ENCODE measurements at regions not wholly inside any gene's neighbourhood (a gene's known extent, or its start where the extent isn't known, plus 50 kb on each side); places are given as distances from the start of the nearest gene placed in this dataset.
"Not testable (repeated sequence)": the region's sequence is repeated elsewhere in the genome, so short reads cannot be mapped to it uniquely, and the experiment has no call there.

DNA sequence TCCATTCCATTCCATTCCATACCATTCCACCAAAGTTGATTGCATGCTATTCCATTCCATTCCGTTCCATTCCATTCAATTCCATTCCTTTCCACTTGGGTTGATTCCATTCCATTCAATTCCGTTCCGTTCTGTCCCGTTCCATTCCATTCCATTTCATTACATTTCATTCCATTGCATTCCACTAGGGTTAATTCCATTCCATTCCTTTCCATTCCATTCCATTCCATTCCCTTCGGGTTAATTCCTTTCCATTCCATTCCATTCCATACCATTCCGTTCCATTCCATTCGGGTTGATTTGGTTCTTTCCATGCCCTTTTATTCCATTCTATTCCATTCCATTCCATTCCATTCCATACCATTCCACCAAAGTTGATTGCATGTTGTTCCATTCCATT, 131.9 kb downstream of the CWH43 start:
- CTCF ChIA-PET, H3K4me1 Mint-ChIP-seq, DNase-seq, H3K27ac Mint-ChIP-seq, ATAC-seq, H3K27me3 Mint-ChIP-seq, H3K4me3 Mint-ChIP-seq: not testable (repeated sequence)
- Mint-ChIP-seq H3K36me3 (peaks cover 67% of the 10 kb centered on the region), H3K9me3 (ENCODE audit: low read depth) (peaks cover 55% of the 10 kb centered on the region)

DNA sequence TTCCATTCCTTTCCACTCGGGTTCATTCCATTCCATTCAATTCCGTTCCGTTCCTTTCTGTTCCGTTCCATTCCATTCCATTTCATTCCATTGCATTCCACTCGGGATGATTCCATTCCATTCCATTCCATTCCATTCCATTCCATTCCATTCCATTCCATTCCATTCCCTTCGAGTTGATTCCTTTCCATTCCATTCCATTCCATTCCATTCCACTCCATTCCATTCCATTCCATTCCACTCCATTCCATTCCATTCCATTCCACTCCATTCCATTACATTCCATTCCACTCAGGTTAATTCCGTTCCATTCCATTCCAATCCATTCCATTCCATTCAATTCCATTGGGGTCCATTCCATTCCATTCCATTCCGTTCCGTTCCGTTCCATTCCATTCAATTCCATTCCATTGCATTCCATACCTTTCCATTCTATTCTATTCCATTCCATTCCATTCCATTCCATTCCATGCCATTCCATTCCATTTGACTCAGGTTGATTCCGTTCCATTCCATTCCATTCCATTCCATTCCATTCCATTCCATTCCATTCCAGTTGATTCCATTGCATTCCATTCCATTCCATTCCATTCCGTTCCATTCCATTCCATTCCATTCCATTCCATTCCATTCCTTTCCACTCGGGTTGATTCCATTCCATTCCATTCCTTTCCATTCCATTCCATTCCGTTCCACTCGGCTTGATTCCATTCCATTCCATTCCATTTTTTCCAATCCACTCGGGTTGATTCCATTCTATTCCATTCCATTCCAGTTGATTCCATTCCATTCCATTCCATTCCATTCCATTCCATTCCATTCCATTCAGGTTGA, 132.5 kb downstream of the CWH43 start:
- peak; percentile 42 for ATAC-seq
- CTCF ChIA-PET, H3K27ac Mint-ChIP-seq, H3K4me1 Mint-ChIP-seq, H3K4me3 Mint-ChIP-seq, DNase-seq, H3K27me3 Mint-ChIP-seq: not testable (repeated sequence)
- Mint-ChIP-seq H3K9me3 (ENCODE audit: low read depth) (peaks cover 50% of the 10 kb centered on the region), H3K36me3 (peaks cover 63% of the 10 kb centered on the region)

DNA sequence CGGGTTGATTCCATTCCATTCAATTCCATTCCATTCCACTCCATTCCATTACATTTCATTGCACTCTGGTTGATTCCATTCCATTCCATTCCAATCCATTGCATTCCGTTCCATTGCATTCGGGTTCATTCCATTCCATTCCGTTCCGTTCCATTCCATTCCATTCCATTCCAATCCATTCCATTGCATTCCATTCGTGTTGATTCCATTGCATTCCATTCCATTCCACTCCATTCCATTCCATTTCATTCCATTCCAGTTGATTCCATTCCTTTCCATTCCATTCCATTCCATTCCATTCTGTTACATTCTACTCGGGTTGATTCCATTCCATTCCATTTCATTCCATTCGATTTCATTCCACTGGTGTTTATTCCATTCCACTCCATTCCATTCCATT, 133.3 kb downstream of the CWH43 start:
- peaks cover 55% of the 10 kb centered on the region for H3K36me3 Mint-ChIP-seq
- ATAC-seq, DNase-seq, H3K4me1 Mint-ChIP-seq, H3K27me3 Mint-ChIP-seq, H3K4me3 Mint-ChIP-seq, H3K27ac Mint-ChIP-seq, CTCF ChIA-PET: not testable (repeated sequence)
- peaks cover 46% of the 10 kb centered on the region for H3K9me3 Mint-ChIP-seq (ENCODE audit: low read depth)

DNA sequence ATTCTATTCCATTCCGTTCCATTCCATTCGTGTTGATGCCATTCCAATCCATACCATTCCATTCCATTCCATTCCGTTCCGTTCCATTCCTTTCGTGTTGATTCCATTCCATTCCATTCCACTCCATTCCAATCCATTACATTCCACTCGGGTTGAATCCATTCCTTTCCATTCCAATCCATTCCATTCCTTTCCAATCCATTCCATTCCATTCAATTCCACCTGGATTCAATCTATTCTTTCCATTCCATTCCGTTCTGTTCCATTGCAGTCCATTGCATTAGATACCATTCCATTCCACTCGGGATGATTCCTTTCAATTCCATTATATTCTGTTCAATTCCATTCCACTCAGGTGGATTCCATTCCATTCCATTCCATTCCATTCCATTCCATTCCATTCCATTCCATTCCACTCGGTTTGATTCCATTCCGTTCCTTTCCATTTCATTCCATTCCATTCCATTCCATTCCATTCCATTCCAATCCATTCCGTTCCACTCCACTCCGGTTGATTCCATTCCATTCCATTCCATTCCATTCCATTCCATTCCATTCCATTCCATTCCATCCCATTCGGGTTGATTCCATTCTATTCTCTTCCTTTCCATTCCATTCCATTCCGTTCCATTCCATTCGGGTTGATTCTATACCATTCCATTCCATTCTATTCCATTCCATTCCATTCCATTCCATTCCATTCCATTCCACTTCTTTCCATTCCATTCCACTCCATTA, 134.1 kb downstream of the CWH43 start:
- H3K27me3 Mint-ChIP-seq, ATAC-seq, DNase-seq, H3K4me3 Mint-ChIP-seq, H3K27ac Mint-ChIP-seq, H3K4me1 Mint-ChIP-seq, CTCF ChIA-PET: not testable (repeated sequence)
- peaks cover 41% of the 10 kb centered on the region for H3K9me3 Mint-ChIP-seq (ENCODE audit: low read depth)
- peaks cover 48% of the 10 kb centered on the region for H3K36me3 Mint-ChIP-seq

DNA sequence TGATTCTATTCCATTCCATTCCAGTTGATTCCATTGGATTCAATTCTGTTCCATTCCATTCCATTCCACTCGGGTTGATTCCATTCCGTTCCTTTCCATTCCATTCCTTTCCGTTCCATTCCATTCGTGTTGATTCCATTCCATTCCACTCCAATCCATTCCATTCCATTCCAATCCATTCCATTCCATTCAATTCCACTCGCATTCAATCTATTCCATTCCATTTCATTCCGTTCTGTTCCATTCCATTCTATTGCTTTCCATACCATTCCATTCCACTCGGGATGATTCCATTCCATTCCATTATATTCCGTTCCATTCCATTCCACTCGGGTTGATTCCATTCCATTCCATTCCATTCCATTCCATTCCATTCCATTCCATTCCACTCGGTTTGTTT, 134.7 kb downstream of the CWH43 start:
- H3K27ac Mint-ChIP-seq, DNase-seq, H3K4me3 Mint-ChIP-seq, ATAC-seq, H3K27me3 Mint-ChIP-seq, H3K4me1 Mint-ChIP-seq, CTCF ChIA-PET: not testable (repeated sequence)
- H3K36me3 Mint-ChIP-seq, result peaks cover 43% of the 10 kb centered on the region
- H3K9me3 Mint-ChIP-seq (ENCODE audit: low read depth), result peaks cover 36% of the 10 kb centered on the region

DNA sequence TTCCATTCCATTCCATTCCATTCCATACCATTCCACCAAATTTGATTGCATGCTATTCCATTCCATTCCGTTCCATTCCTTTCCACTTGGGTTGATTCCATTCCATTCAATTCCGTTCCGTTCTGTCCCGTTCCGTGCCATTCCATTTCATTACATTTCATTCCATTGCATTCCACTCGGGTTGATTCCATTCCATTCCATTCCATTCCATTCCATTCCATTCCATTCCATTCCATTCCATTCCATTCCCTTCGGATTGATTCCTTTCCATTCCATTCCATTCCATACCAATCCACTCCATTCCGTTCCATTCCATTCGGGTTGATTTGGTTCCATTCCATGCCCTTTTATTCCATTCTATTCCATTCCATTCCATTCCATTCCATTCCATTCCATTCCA, 140.4 kb downstream of the CWH43 start:
- H3K4me1 Mint-ChIP-seq; DNase-seq; ATAC-seq; H3K9me3 Mint-ChIP-seq (ENCODE audit: low read depth); H3K27ac Mint-ChIP-seq; H3K27me3 Mint-ChIP-seq; H3K4me3 Mint-ChIP-seq; CTCF ChIA-PET; H3K36me3 Mint-ChIP-seq: not testable (repeated sequence)

DNA sequence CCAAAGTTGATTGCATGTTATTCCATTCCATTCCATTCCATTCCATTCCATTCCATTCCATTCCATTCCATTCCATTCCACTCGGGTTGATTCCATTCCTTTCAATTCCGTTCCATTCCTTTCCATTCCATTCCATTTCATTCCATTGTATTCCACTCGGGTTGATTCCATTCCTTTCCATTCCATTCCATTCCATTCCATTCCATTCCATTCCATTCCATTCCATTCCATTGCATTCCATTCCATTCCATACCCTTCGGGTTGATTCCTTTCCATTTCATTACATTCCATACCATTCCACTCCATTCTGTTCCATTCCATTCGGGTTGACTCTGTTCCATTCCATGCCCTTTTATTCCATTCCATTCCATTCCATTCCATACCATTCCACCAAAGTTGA, 140.8 kb downstream of the CWH43 start:
- H3K4me3 Mint-ChIP-seq; H3K4me1 Mint-ChIP-seq; H3K27me3 Mint-ChIP-seq; H3K36me3 Mint-ChIP-seq; H3K9me3 Mint-ChIP-seq (ENCODE audit: low read depth); ATAC-seq; H3K27ac Mint-ChIP-seq; DNase-seq; CTCF ChIA-PET: not testable (repeated sequence)

DNA sequence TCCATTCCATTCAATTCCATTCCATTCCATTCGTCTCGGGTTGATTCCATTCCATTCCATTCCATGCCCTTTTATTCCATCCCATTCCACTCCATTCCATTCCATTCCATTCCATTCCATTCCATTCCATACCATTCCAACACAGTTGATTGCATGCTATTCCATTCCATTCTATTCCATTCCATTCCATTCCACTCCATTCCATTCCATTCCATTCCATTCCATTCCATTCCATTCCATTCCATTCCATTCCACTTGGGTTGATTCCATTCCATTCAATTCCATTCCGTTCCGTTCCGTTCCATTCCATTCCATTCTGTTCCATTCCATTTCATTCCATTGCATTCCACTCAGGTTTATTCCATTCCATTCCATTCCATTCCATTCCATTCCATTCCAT, 143.3 kb downstream of the CWH43 start:
- DNase-seq; CTCF ChIA-PET; ATAC-seq; H3K36me3 Mint-ChIP-seq; H3K27me3 Mint-ChIP-seq; H3K4me3 Mint-ChIP-seq; H3K27ac Mint-ChIP-seq; H3K9me3 Mint-ChIP-seq (ENCODE audit: low read depth); H3K4me1 Mint-ChIP-seq: not testable (repeated sequence)

DNA sequence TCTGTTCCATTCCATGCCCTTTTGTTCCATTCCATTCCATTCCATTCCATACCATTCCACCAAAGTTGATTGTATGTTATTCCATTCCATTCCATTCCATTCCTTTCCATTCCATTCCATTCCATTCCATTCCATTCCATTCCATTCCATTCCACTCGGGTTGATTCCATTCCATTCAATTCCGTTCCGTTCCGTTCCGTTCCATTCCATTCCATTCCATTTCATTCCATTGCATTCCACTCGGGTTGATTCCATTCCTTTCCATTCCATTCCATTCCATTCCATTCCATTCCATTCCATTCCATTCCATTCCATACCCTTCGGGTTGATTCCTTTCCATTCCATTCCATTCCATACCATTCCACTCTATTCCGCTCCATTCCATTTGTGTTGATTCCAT, 143.8 kb downstream of the CWH43 start:
- ATAC-seq; H3K4me3 Mint-ChIP-seq; H3K27me3 Mint-ChIP-seq; H3K4me1 Mint-ChIP-seq; CTCF ChIA-PET; H3K36me3 Mint-ChIP-seq; H3K27ac Mint-ChIP-seq; DNase-seq; H3K9me3 Mint-ChIP-seq (ENCODE audit: low read depth): not testable (repeated sequence)

DNA sequence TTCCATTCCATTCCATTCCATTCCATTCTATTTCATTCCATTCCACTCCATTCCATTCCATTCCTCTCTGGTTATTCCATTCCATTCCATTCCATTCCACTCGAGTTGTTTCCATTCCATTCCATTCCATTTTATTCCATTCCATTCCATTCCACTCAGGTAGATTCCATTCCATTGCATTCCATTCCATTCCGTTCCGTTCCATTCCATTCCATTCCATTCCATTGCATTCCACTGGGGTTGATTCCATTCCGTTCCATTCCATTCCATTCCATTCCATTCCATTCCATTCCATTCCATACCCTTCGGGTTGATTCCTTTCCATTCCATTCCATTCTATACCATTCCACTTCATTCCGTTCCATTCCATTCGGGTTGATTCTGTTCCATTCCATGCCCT, 144.6 kb downstream of the CWH43 start:
- H3K4me1 Mint-ChIP-seq; H3K9me3 Mint-ChIP-seq (ENCODE audit: low read depth); DNase-seq; H3K27me3 Mint-ChIP-seq; H3K36me3 Mint-ChIP-seq; H3K4me3 Mint-ChIP-seq; H3K27ac Mint-ChIP-seq; CTCF ChIA-PET; ATAC-seq: not testable (repeated sequence)

DNA sequence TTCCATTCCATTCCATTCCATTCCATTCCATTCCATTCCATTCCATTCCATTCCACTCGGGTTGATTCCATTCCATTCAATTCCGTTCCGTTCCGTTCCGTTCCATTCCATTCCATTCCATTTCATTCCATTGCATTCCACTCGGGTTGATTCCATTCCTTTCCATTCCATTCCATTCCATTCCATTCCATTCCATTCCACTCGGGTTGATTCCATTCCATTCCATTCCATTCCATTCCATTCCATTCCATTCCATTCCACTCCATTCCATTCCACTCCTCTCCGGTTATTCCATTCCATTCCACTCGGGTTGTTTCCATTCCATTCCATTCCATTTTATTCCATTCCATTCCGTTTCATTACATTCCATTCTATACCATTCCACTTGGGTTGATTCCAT, 151.0 kb downstream of the CWH43 start:
- CTCF ChIA-PET; H3K27ac Mint-ChIP-seq; H3K9me3 Mint-ChIP-seq (ENCODE audit: low read depth); H3K27me3 Mint-ChIP-seq; H3K4me3 Mint-ChIP-seq; H3K4me1 Mint-ChIP-seq; DNase-seq; ATAC-seq: not testable (repeated sequence)
- H3K36me3 Mint-ChIP-seq, result peaks cover 19% of the 10 kb centered on the region

DNA sequence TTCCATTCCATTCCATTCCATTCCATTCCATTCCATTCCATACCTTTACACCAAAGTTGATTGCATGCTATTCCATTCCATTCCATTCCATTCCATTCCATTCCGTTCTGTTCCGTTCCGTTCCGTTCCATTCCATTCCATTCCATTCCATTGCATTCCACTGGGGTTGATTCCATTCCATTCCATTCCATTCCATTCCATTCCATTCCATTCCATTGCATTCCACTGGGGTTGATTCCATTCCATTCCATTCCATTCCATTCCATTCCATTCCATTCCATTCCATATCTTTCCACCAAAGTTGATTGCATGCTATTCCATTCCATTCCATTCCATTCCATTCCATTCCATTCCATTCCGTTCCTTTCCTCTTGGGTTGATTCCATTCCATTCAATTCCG, 151.9 kb downstream of the CWH43 start:
- H3K36me3 Mint-ChIP-seq, result peaks cover 20% of the 10 kb centered on the region
- H3K4me3 Mint-ChIP-seq, CTCF ChIA-PET, ATAC-seq, H3K27me3 Mint-ChIP-seq, DNase-seq, H3K27ac Mint-ChIP-seq, H3K4me1 Mint-ChIP-seq: not testable (repeated sequence)
- peaks cover 12% of the 10 kb centered on the region for H3K9me3 Mint-ChIP-seq (ENCODE audit: low read depth)

DNA sequence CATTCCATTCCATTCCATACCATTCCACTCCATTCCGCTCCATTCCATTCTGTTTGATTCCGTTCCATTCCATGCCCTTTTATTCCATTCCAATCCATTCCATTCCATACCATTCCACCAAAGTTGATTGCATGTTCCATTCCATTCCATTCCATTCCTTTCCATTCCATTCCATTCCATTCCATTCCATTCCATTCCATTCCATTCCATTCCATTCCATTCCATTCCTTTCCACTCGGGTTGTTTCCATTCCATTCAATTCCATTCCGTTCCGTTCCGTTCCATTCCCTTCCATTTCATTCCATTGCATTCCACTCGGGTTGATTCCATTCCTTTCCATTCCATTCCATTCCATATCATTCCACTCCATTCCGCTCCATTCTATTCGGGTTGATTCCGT, 152.7 kb downstream of the CWH43 start:
- H3K27ac Mint-ChIP-seq, H3K4me1 Mint-ChIP-seq, H3K27me3 Mint-ChIP-seq, ATAC-seq, CTCF ChIA-PET, DNase-seq, H3K4me3 Mint-ChIP-seq: not testable (repeated sequence)
- H3K9me3 Mint-ChIP-seq (ENCODE audit: low read depth), result peaks cover 16% of the 10 kb centered on the region
- H3K36me3 Mint-ChIP-seq, result peaks cover 25% of the 10 kb centered on the region

DNA sequence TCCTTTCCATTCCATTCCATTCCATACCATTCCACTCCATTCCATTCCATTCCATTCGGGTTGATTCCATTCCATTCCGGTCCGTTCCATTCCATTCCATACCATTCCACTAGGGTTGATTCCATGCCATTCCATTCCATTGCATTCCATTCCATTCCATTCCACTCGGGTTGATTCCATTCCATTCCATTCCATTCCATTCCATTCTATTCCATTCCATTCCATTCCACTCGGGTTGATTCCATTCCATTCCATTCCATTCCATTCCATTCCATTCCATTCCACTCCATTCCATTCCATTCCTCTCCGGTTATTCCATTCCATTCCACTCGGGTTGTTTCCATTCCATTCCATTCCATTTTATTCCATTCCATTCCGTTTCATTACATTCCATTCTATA, 153.4 kb downstream of the CWH43 start:
- H3K27me3 Mint-ChIP-seq, H3K4me3 Mint-ChIP-seq, CTCF ChIA-PET, ATAC-seq, H3K27ac Mint-ChIP-seq, DNase-seq, H3K4me1 Mint-ChIP-seq: not testable (repeated sequence)
- H3K9me3 Mint-ChIP-seq (ENCODE audit: low read depth), result peaks cover 20% of the 10 kb centered on the region
- peaks cover 32% of the 10 kb centered on the region for H3K36me3 Mint-ChIP-seq
